Suprapubic skin (tissue), 4 donors: ENCODE measurements at regions not wholly inside any gene's neighbourhood (a gene's known extent, or its start where the extent isn't known, plus 50 kb on each side); places are given as distances from the start of the nearest gene placed in this dataset.

Experiments
- DNase-seq, 2 donors: peaks; one replicate each; pipeline ENCODE4 v3.0.0-alpha.2; 2019; ENCODE audit warnings: low spot score in 2 of 2
- H3K27ac ChIP-seq: fragments of 200-600 bp; sonication (generic); one replicate; pipeline ENCODE4 v1.5.1; 2019
- H3K27me3 ChIP-seq: fragments of 200-600 bp; sonication (generic); one replicate; pipeline ENCODE4 v1.5.1; 2019
- H3K36me3 ChIP-seq: fragments of 200-600 bp; sonication (generic); one replicate; pipeline ENCODE4 v1.5.1; 2019
- H3K4me1 ChIP-seq: fragments of 200-600 bp; sonication (generic); one replicate; pipeline ENCODE4 v1.5.1; 2019
- H3K4me3 ChIP-seq: fragments of 200-600 bp; sonication (generic); one replicate; pipeline ENCODE4 v1.5.1; 2019; ENCODE audit warnings: mild to moderate bottlenecking
- H3K9me3 ChIP-seq: fragments of 200-600 bp; sonication (generic); one replicate; pipeline ENCODE4 v1.5.1; 2019
- CTCF ChIP-seq, 2 donors: fragments of 200-600 bp in 1 of 2; fragments of 450-650 bp in 1 of 2; sonication (generic) in 1 of 2; IDR thresholded peaks; one replicate each; pipeline ENCODE4 v1.5.1; 2016 to 2019; ENCODE audit warnings: antibody characterized with exemption in 2 of 2, mild to moderate bottlenecking in 1 of 2, moderate library complexity in 1 of 2
- EP300 ChIP-seq: sonication (generic); formaldehyde crosslinking; IDR thresholded peaks from one replicate; pipeline ENCODE4 v1.6.1; 2017; ENCODE audit warnings: antibody characterized with exemption
- POLR2A ChIP-seq, 2 donors: fragments of 450-650 bp; IDR thresholded peaks; one replicate each; pipeline ENCODE4 v1.6.1; 2017; ENCODE audit warnings: antibody characterized with exemption in 2 of 2, mild to moderate bottlenecking in 2 of 2, moderate library complexity in 2 of 2
- POLR2AphosphoS5 ChIP-seq, 3 donors: sonication (generic); formaldehyde crosslinking; IDR thresholded peaks; one replicate each; pipeline ENCODE4 v1.6.1; 2017; ENCODE audit warnings: antibody characterized with exemption in 3 of 3
- WGBS: methylation state at CpG from one replicate; pipeline ENCODE4 v1.1.5; 2018; 5-methylcytosine and 5-hydroxymethylcytosine counted together

GRCh38 chrX:125101971-125102755 is 217.5 kb upstream of the TEX13C start:
- no peak for DNase-seq
- Histone ChIP-seq H3K27ac (no peak overlapping the region), H3K4me3 (no peak overlapping the region), H3K27me3 (no peaks in the 10 kb centered on the region), H3K4me1 (no peaks in the 10 kb centered on the region), H3K9me3 (no peaks in the 10 kb centered on the region), H3K36me3 (no peaks in the 10 kb centered on the region)
- TF ChIP-seq POLR2A (IDR thresholded peaks at IDR 0.05) (no peak), CTCF (IDR thresholded peaks at IDR 0.05) (no peak), POLR2AphosphoS5 (IDR thresholded peaks at IDR 0.05) (no peak), EP300 (no peak)
- WGBS = 59% methylated on average over 1 of the region's 1 CpG

- no peaks in the 10 kb centered on the region for H3K9me3 ChIP-seq
- no peaks in the 10 kb centered on the region for H3K36me3 ChIP-seq
- H3K27ac ChIP-seq = no peak overlapping the region
- WGBS = 85% methylated on average over 11 of the region's 11 CpGs
- H3K4me3 ChIP-seq = no peak overlapping the region
- H3K27me3 ChIP-seq = no peaks in the 10 kb centered on the region
- TF ChIP-seq POLR2A (IDR thresholded peaks at IDR 0.05) (no peak), CTCF (IDR thresholded peaks at IDR 0.05) (no peak), POLR2AphosphoS5 (IDR thresholded peaks at IDR 0.05) (no peak), EP300 (no peak)
- H3K4me1 ChIP-seq = no peaks in the 10 kb centered on the region
- no peak for DNase-seq
Observed at GRCh38 chrX:125103693-125104092, 216.0 kb upstream of the TEX13C start.

- Histone ChIP-seq H3K36me3 (no peaks in the 10 kb centered on the region), H3K27me3 (no peaks in the 10 kb centered on the region), H3K4me1 (no peaks in the 10 kb centered on the region), H3K27ac (no peak overlapping the region), H3K9me3 (no peaks in the 10 kb centered on the region), H3K4me3 (no peak overlapping the region)
- WGBS = 93% methylated on average over 3 of the region's 3 CpGs
- TF ChIP-seq EP300 (no peak), POLR2AphosphoS5 (IDR thresholded peaks at IDR 0.05) (no peak), CTCF (IDR thresholded peaks at IDR 0.05) (no peak), POLR2A (IDR thresholded peaks at IDR 0.05) (no peak)
- DNase-seq = no peak
Observed at GRCh38 chrX:125108921-125109320, 210.8 kb upstream of the TEX13C start.

- DNase-seq = no peak
- no peaks in the 10 kb centered on the region for H3K27me3 ChIP-seq
- no peaks in the 10 kb centered on the region for H3K36me3 ChIP-seq
- H3K27ac ChIP-seq = no peak overlapping the region
- TF ChIP-seq EP300 (no peak), POLR2AphosphoS5 (IDR thresholded peaks at IDR 0.05) (no peak), POLR2A (IDR thresholded peaks at IDR 0.05) (no peak), CTCF (IDR thresholded peaks at IDR 0.05) (no peak)
- H3K4me1 ChIP-seq = no peaks in the 10 kb centered on the region
- H3K9me3 ChIP-seq = no peaks in the 10 kb centered on the region
- H3K4me3 ChIP-seq = no peak overlapping the region
Observed at GRCh38 chrX:125131164-125131563, 188.5 kb upstream of the TEX13C start.

- H3K36me3 ChIP-seq = no peaks in the 10 kb centered on the region
- no peak overlapping the region for H3K27ac ChIP-seq
- no peaks in the 10 kb centered on the region for H3K9me3 ChIP-seq
- TF ChIP-seq POLR2AphosphoS5 (IDR thresholded peaks at IDR 0.05) (no peak), POLR2A (IDR thresholded peaks at IDR 0.05) (no peak), CTCF (IDR thresholded peaks at IDR 0.05) (no peak), EP300 (no peak)
- H3K4me1 ChIP-seq = no peaks in the 10 kb centered on the region
- H3K27me3 ChIP-seq = no peaks in the 10 kb centered on the region
- H3K4me3 ChIP-seq = no peak overlapping the region
- no peak for DNase-seq
- 53% methylated on average over 2 of the region's 2 CpGs for WGBS
Observed at GRCh38 chrX:125132274-125132673, 187.4 kb upstream of the TEX13C start.
